SK-N-SH (cell line): ENCODE measurements at regions not wholly inside any gene's neighbourhood (a gene's known extent, or its start where the extent isn't known, plus 50 kb on each side); places are given as distances from the start of the nearest gene placed in this dataset.
"Not testable (repeated sequence)": the region's sequence is repeated elsewhere in the genome, so short reads cannot be mapped to it uniquely, and the experiment has no call there.

Experiments used
- CTCF ChIA-PET: fragments of 300-600, 350-600 bp; formaldehyde crosslinking; extraction: SDS; loops from one replicate; lab custom pipeline; 2021; lab: Yijun Ruan, JAX
- POLR2A ChIA-PET: fragments of 350-600 bp; sonication (Branson Sonifier 250); formaldehyde crosslinking; extraction: SDS; loops from one replicate; lab custom pipeline; 2020; ENCODE audit warnings: antibody characterized with exemption, inconsistent platforms; lab: Yijun Ruan, JAX
- DNase-seq: peaks from one replicate; pipeline ENCODE4 v3.0.0; 2012
- H2AFZ ChIP-seq: fragments of 200-600 bp; sonication (generic); 2 replicates; pipeline ENCODE4 v1.8.1; 2016; ENCODE audit warnings: antibody characterized with exemption, mild to moderate bottlenecking, low read depth
- H3F3A ChIP-seq: fragments of 200-600 bp; sonication (generic); replicated peaks from 2 replicates; pipeline ENCODE3; 2016; ENCODE audit warnings: antibody characterized with exemption, mild to moderate bottlenecking; ENCODE audit not compliant: insufficient read depth
- H3K27ac ChIP-seq, 2 experiments: fragments of 200-500 bp in 1 of 2; fragments of 200-600 bp in 1 of 2; sonication (Bioruptor generic) in 1 of 2; sonication (generic), shearing (Covaris generic) in 1 of 2; 2 replicates each; pipeline versions ENCODE4 v1.5.1 to v1.6.1; 2014 to 2016; ENCODE audit warnings: low read depth in 2 of 2, inconsistent platforms in 1 of 2, low read length in 1 of 2, mild to moderate bottlenecking in 1 of 2, mixed read lengths in 1 of 2
- H3K27me3 ChIP-seq: fragments of 200-600 bp; sonication (generic), shearing (Covaris generic); 2 replicates; pipeline ENCODE4 v1.6.1; 2016; ENCODE audit warnings: mixed run types; ENCODE audit not compliant: insufficient read depth
- H3K36me3 ChIP-seq, 2 experiments: fragments of 200-500 bp in 1 of 2; fragments of 200-600 bp in 1 of 2; sonication (Bioruptor generic) in 1 of 2; sonication (generic) in 1 of 2; replicated peaks in 1 of 2; 2 replicates each; pipeline versions ENCODE3 to v1.5.1; 2014 to 2016; ENCODE audit warnings: low read length in 1 of 2, mild to moderate bottlenecking in 1 of 2; ENCODE audit not compliant: insufficient read depth in 2 of 2, control insufficient read depth in 1 of 2
- H3K4me1 ChIP-seq, 2 experiments: fragments of 200-500 bp in 1 of 2; fragments of 200-600 bp in 1 of 2; sonication (Bioruptor generic) in 1 of 2; sonication (generic), shearing (Covaris generic) in 1 of 2; 2 replicates each; pipeline versions ENCODE4 v1.5.1 to v1.6.1; 2014 to 2016; ENCODE audit warnings: low read depth in 1 of 2, low read length in 1 of 2, mixed run types in 1 of 2; ENCODE audit not compliant: insufficient read depth in 2 of 2, control insufficient read depth in 1 of 2
- H3K4me2 ChIP-seq: fragments of 200-600 bp; sonication (generic), shearing (Covaris generic); 2 replicates; pipeline ENCODE4 v1.6.1; 2017; ENCODE audit warnings: mixed run types
- H3K4me3 ChIP-seq, 2 experiments: fragments of 200-500 bp in 1 of 2; fragments of 200-600 bp in 1 of 2; sonication (Bioruptor generic) in 1 of 2; sonication (generic), shearing (Covaris generic) in 1 of 2; 2 replicates each; pipeline versions ENCODE4 v1.5.1 to v1.8.1; 2014 to 2016; ENCODE audit warnings: low read depth in 2 of 2, inconsistent platforms in 1 of 2, low read length in 1 of 2, mild to moderate bottlenecking in 1 of 2, mixed read lengths in 1 of 2, moderate library complexity in 1 of 2
- H3K79me2 ChIP-seq: fragments of 200-600 bp; sonication (generic); 2 replicates; pipeline ENCODE4 v1.8.1; 2017; ENCODE audit warnings: mild to moderate bottlenecking; ENCODE audit not compliant: insufficient read depth
- H3K9ac ChIP-seq: fragments of 200-600 bp; sonication (generic); 2 replicates; pipeline ENCODE4 v1.6.1; 2017; ENCODE audit warnings: mixed run types
- H3K9me2 ChIP-seq: fragments of 200-600 bp; sonication (generic); 2 replicates; pipeline ENCODE4 v1.6.1; 2017; ENCODE audit warnings: mixed run types
- H3K9me3 ChIP-seq: fragments of 200-600 bp; sonication (generic); 2 replicates; pipeline ENCODE4 v1.6.1; 2017; ENCODE audit warnings: mixed run types, mild to moderate bottlenecking, moderate library complexity
- H4K20me1 ChIP-seq: fragments of 200-600 bp; sonication (generic); 2 replicates; pipeline ENCODE4 v1.6.1; 2017; ENCODE audit warnings: mild to moderate bottlenecking, mixed run types; ENCODE audit not compliant: insufficient read depth
- FOXM1 ChIP-seq: IDR thresholded peaks from 2 replicates; pipeline ENCODE4 v1.4.0; 2012; ENCODE audit warnings: low read depth, mild to moderate bottlenecking
- IRF3 ChIP-seq: fragments of 150-350 bp; IDR thresholded peaks from 2 replicates; pipeline ENCODE4 v1.6.1; 2016; ENCODE audit warnings: mild to moderate bottlenecking, low read depth, low read length
- MEF2A ChIP-seq: IDR thresholded peaks from 2 replicates; pipeline ENCODE4 v1.4.0; 2012; ENCODE audit warnings: low read depth, borderline replicate concordance
- MXI1 ChIP-seq: IDR thresholded peaks from 2 replicates; pipeline ENCODE4 v1.6.1; 2012; ENCODE audit warnings: mild to moderate bottlenecking, low read depth, low read length, improper control_type of control experiment
- NFIC ChIP-seq: IDR thresholded peaks from 2 replicates; pipeline ENCODE4 v1.4.0; 2012; ENCODE audit warnings: borderline replicate concordance
- PBX3 ChIP-seq: IDR thresholded peaks from 2 replicates; pipeline ENCODE4; 2012
- POLR2AphosphoS5 ChIP-seq: IDR thresholded peaks from 2 replicates; pipeline ENCODE4 v1.6.1; 2012; ENCODE audit warnings: low read depth, low read length
- RCOR1 ChIP-seq: fragments of 150-350 bp; IDR thresholded peaks from 2 replicates; pipeline ENCODE4 v1.6.1; 2017; ENCODE audit warnings: antibody characterized with exemption, low read length
- SIN3A ChIP-seq: IDR thresholded peaks from 2 replicates; pipeline ENCODE4 v1.6.1; 2012; ENCODE audit warnings: low read depth, mild to moderate bottlenecking, low read length, moderate library complexity, borderline replicate concordance
- SMC3 ChIP-seq: IDR thresholded peaks from 2 replicates; pipeline ENCODE4 v1.6.1; 2012; ENCODE audit warnings: low read depth, low read length, improper control_type of control experiment
- WGBS: methylation state at CpG from one replicate; pipeline ENCODE4 v1.1.6; 2017; ENCODE audit warnings: low lambda C conversion rate; 5-methylcytosine and 5-hydroxymethylcytosine counted together

GRCh38 chr15:62365795-62366442 is 200.8 kb upstream of the C2CD4B start:
- Histone ChIP-seq H3K9me3 (no peaks in the 10 kb centered on the region), H3K9ac (no peak overlapping the region), H3K27ac (no peak overlapping the region), H3K36me3 (no peaks in the 10 kb centered on the region), H3K9me2 (no peaks in the 10 kb centered on the region), H3K4me2 (no peak overlapping the region), H3K4me1 (no peaks in the 10 kb centered on the region; a peak in 1 of 4 replicates), H3K4me3 (no peak overlapping the region), H4K20me1 (no peaks in the 10 kb centered on the region), H3K79me2 (no peaks in the 10 kb centered on the region), H2AFZ (no peak overlapping the region), H3K27me3 (no peaks in the 10 kb centered on the region), H3F3A (no peaks in the 10 kb centered on the region)
- WGBS, result 81% methylated on average over 4 of the region's 4 CpGs
- POLR2A ChIA-PET, result no interaction called here
- DNase-seq, result no peak
- CTCF ChIA-PET, result interaction anchor here (0.8 to 0.9 kb wide), 3 partner anchors 19 to 503 kb away, joined by 3 to 6 read pairs (median 3); no protein-coding TSS in a partner anchor
- no peak for TF ChIP-seq FOXM1
- no peak for TF ChIP-seq SMC3
- TF ChIP-seq NFIC, result peak; percentile 29; the same call in 1 of the 2 replicates
- TF ChIP-seq MXI1, result no peak

- Histone ChIP-seq H3K79me2 (no peaks in the 10 kb centered on the region), H3K27ac (no peak overlapping the region), H3K4me1 (no peaks in the 10 kb centered on the region; a peak in 1 of 4 replicates), H4K20me1 (no peaks in the 10 kb centered on the region), H3K9me3 (no peaks in the 10 kb centered on the region), H3K9ac (no peak overlapping the region), H3F3A (no peaks in the 10 kb centered on the region), H3K4me2 (no peak overlapping the region), H3K4me3 (no peak overlapping the region), H3K36me3 (no peaks in the 10 kb centered on the region), H3K27me3 (no peaks in the 10 kb centered on the region), H3K9me2 (no peaks in the 10 kb centered on the region), H2AFZ (no peak overlapping the region)
- DNase-seq, result no peak
- no peak for TF ChIP-seq NFIC
- no peak for TF ChIP-seq MEF2A
- no peak for TF ChIP-seq SIN3A
- no peak for TF ChIP-seq PBX3
- TF ChIP-seq RCOR1, result no peak
- TF ChIP-seq POLR2AphosphoS5, result no peak
- no peak for TF ChIP-seq IRF3
- 73% methylated on average over 7 of the region's 7 CpGs for WGBS
- ChIA-PET CTCF (no interaction called here), POLR2A (no interaction called here)
These were observed 204.4 kb upstream of the C2CD4B start for GRCh38 chr15:62369454-62369853.

- H3K4me2 ChIP-seq, H3K4me1 ChIP-seq, DNase-seq, H3K4me3 ChIP-seq, H3K27ac ChIP-seq, H2AFZ ChIP-seq, H3K36me3 ChIP-seq, H3K9me2 ChIP-seq, H3K9me3 ChIP-seq, H3K27me3 ChIP-seq, H4K20me1 ChIP-seq, H3K79me2 ChIP-seq, POLR2A ChIA-PET, H3F3A ChIP-seq, H3K9ac ChIP-seq, CTCF ChIA-PET: not testable (repeated sequence)
- WGBS, result 77% methylated on average over 4 of the region's 4 CpGs
These were observed 206.6 kb upstream of the C2CD4B start for GRCh38 chr15:62371683-62372082.
